GM19455 (cell line): ENCODE measurements at regions not wholly inside any gene's neighbourhood (a gene's known extent, or its start where the extent isn't known, plus 50 kb on each side); places are given as distances from the start of the nearest gene placed in this dataset.

Source experiments
- ATAC-seq: cut with Tn5 transposase; IDR thresholded peaks from one replicate; pipeline ENCODE4 v1.9.1; 2021; ENCODE audit not compliant: unreplicated experiment

DNA sequence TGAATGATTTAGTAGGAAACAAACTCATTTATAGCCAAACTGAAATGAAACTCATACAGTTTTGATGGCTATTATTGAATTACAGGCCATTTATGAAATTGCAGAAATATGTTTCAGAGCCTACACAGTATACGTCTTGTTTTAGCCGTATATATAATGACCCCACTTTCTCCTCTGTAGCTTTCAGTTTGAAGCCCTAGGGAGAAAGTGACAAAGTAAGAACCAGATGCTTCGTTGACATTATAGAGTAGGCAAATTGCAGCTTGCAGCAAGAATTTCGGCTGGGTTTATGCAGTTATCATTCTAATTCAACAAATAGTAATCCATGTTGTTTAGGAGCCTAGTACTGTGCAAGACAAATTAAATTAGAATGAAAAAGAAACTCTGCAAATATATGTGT, 836.3 kb upstream of the ADGRL4 start:
- no peak for ATAC-seq

DNA sequence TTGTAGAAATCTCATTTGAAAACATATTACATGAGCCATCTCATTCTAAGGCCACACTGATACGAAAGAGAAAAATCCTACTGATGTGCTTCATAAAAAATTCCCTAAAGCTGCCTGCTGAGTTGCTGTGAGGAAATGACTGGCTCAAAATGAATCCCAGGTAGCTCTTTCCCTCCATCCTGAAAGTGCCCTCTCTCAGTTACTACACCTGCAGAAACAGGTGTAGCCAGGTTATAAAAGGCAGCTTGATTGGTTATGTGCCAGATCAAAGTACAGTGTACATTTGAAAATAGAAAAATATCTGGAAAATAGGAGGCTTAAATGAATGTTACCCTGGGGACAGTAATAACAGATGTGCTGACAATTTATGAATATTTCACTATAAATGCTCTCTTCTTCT, 833.4 kb upstream of the ADGRL4 start:
- no peak for ATAC-seq

DNA sequence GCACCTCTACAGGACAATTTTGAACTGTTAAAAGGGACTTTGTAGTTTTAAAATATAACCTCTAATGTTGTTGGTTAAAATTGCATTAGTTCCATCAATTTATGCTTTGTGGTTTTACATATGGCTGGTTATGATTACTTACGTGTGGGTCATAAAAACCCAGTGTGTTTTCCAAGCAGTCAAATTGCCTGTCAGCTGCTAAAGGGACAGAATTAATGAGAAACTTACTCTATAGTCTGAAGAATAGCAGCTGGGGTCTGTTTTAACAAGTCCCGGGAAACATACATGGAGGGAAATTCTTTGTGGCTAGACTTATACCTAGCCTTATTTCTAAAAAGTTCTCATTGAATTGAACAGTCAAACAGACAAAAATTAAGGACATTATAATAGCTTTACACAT, 820.9 kb upstream of the ADGRL4 start:
- ATAC-seq: no peak

DNA sequence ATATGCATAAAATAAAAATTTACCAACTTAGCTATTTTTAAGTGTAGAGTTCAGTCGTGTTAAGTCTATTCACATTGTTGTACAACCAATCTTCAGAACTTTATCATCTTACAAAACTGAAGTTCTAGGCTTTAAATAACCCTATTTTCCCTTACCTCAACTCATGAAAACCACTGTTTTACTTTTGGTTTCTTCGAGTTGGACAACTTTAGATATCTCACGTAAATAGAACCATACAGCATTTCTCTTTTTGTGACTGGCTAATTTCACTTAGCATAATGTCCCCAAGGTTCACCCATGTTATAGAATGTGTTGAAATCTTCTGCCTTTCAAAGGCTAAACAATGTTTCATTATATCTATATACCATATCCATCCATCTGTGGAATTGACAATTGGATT, 819.0 kb upstream of the ADGRL4 start:
- ATAC-seq: no peak

DNA sequence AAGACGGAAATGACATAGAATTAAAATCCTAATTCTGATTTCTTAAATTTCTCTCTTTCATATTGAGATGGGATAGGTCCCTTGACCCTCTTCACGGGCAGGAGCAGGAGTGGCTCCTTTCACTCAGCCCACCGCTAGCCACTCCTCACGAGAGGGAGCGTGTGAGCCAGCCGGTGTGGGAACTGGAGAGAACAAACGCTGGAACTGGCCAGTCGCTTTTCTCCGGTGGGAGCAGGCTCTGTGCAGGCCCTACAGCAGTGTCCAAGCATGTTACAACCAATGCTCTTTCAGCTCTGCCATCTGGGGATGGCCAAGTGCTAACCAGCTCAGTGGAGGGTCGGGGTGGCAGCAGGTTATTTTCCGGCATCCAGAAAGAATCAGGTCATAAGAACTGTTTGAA, 815.5 kb upstream of the ADGRL4 start:
- ATAC-seq: no peak

DNA sequence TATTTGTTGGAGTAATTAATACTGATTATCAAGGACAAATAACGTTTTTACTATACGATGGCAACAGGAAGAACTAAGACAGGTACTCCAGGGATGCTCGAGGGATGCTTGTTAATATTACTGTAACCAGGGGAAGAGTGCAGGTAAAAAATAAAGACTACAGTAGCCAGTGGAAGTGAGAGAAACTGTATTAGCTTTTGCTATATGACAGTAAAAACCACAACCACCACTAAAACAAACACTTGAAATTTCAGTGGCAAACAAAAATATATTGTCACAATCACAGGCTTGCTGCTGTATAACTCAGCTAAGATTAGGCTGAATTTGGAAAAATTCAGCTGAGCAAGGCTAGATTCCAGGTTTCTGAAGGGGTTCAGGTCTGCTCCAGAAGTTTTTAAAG, 812.6 kb upstream of the ADGRL4 start:
- ATAC-seq: no peak

DNA sequence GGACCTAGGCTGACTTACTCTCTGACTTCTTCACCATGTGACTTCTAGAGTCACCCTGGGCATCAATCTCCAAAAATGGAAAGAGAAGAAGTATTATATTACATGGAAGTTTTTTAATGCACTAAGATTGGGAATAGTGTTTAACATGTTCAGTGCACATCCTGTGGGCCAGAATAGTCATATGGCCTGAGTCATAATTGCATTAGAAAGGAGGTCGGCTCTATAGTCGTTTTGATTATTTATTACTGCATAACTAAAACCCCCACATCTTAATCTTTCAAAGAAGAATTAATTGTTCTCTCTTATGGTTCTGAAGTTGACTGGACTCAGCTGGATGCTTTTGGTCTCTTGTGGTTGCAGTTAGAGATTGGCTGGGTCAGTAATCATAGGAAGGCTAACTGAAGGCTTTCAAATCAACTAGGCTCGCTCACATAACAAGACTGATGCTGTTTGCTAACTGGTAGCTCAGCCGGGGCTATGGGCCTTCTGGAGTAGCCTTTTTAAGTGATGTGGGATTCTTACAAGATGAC, 810.6 kb upstream of the ADGRL4 start:
- no peak for ATAC-seq

DNA sequence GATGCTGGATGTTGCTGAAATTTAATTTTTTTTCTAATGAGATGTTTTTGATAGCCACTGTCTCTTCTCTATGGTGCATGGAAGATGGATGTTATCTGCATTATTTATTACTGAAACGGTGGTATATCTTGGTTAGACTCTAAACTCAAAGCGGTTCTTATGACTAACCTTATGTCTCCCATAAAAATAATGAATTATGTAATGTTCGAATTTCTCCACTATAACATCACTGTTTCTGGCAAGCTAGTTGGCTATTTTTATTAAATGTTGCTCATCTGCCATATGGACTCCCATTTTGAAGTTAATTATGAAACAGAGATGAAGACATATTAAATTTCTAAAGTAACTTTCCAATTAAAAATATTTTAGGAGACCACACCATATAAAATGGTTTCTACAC, 808.6 kb upstream of the ADGRL4 start:
- no peak for ATAC-seq

DNA sequence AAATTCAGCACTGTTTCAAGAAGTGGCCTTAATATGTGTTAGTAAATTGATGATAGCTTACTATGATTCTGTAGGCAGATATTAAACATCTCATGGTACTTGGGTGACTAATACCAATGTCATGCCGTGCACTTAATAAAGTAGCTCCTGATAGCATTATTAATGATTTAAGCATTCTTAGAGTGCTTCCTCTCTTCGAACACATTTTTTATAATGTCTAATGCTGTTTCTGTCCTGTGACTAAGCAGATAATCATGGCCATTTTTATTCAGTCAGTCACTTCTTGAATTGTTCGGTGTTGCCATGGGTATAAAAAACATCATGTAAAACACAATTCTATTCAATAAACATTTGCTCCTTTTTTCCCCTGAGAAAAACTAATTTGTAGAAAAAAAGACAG, 804.6 kb upstream of the ADGRL4 start:
- no peak for ATAC-seq

DNA sequence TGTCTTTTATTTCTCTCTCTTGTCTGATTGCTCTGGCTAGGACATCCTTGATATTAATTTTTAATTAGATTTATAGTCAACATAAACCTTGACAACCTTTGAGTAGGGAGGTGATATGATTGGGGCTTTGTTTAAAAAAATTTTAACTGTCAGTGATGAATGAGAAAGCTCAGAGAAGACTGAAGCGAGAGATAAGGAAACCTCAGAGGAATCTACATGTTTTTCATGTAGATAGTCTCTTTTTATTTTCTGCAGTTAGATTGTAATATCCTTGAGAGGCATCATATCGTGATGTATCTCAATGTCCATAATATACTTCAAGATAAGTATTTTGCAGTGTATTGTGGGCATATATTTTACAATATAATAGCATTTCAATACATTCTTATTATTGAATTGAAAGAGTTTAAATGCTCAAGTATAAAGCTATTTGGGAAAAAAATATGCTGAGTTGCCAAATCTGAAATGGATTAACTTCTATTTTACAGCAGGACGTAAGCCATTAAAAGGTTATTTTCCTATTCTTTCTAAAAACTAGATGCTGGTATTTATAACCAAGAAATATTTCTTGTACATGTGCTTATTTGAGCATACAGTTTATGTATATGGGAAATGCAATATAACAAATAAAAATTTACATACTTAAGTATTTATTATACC, 802.4 kb upstream of the ADGRL4 start:
- ATAC-seq: no peak

DNA sequence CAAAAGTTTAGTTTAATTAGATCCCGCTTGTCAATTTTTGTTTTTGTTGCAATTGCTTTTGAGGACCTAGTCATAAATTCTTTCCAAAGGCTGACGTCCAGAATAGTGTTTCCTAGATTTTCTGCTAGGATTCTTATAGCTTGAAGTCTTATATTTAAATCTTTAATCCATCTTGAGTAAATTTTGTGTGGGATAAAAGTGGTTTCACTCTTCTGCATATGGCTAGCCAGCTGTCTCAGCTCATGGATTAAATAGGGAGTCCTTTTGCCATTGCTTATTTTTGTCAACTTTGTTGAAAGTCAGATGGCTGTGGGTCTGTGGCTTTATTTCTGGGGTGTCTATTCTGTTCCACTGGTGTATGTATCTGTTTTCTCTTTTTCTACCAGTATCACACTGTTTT, 801.3 kb upstream of the ADGRL4 start:
- ATAC-seq: no peak

DNA sequence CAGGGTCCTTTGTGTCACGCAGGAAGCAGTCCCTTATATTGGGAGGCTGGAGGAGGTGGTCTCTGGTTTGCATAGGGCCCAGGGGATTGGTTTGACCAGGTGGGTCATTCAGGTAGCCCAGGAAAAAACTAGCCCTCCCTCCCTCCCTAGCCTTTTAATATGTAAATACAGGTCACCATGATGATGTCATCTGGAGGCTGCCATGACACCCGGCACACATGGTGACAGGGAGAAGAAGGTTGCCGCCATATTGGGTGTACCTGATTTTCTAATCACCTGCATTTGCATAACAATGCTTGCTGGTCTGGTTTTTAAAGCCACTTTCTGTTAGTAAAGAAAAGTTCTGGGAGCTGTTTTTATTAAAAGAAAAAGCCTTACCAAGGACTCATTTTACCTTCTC, 791.0 kb upstream of the ADGRL4 start:
- no peak for ATAC-seq

DNA sequence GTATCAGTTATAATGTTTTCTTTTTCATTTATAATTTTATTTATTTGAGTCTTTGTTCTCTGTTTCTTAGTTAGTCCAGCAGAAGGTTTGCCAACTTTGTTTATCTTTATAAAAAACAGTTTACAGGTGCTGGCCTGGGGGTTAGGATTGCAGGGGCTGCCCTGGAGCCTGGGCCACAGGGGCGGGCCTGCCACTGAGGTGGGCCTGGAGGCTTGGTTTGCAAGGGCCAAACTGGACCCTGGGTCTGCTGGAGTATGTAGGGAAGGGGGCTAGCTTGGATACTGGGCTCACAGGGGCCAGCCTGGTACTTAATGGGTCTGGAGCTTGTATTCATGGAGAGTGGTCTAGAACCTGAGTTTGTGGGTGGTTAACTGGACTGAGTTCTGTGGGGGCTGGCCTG, 789.9 kb upstream of the ADGRL4 start:
- ATAC-seq: no peak

DNA sequence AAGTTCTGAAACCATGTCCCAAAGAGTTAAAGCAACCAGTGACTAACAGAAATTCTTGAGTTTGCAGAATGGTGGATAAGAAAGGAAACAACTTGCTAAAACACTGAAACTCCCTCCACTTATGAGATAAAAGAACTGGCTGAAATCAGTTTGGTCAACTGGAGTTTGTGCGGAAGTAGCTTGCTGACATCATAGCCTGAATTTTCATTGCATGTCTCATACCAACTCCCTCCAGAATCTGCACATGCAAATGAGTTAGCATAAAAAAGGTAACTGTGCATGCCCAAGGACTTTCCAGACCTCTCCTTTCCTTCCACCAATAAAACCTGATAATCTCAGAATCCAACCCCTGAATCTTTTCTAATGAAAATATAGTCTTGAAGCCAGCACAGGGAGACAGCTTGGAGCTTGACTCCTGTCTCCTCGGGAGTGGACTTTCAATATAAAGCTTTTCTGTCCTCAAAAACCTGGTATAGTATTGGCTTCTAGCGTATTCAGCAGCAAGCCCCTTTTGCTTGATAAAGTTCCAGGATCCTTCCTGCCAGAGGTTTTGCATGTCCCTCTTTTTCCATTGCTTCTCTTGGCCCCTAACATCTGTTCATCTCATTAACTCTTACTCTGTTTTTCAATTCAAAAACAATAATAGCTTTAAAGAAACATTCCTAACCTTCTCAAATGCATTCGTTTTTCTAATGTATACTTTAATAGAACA, 785.8 kb upstream of the ADGRL4 start:
- ATAC-seq: no peak

DNA sequence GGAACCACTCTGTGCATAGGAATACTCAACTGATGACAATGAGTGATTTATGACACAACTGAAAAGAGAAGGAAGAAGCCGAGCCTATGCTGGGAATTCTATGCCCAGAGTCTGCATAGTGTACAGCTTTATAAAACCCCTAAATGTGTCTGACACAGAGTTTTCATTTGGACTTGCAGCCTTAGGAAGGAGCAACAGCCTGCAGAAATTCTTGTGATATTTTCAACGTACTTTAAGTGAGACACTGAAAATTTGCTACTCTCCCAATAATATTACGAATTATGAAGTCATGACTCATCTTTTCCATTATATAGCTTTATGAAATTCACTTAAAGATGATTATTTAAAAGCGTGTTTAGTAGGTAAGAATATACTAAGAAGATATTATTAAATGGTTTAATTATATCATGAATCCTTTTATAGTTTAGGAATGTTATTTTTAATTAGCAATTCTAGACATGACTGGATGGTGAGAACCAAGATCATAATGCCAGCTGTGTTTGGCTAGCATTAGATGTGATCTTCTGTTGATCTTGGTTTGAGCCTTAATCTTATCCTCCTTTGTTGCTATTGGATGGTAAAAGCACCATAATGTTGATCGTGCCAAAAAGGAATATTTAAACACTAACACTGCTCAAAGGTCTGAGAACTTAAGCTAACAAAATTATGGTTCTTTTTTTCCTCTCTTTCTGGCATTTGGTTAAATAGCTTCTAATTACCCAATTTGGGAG, 785.1 kb upstream of the ADGRL4 start:
- ATAC-seq: no peak

DNA sequence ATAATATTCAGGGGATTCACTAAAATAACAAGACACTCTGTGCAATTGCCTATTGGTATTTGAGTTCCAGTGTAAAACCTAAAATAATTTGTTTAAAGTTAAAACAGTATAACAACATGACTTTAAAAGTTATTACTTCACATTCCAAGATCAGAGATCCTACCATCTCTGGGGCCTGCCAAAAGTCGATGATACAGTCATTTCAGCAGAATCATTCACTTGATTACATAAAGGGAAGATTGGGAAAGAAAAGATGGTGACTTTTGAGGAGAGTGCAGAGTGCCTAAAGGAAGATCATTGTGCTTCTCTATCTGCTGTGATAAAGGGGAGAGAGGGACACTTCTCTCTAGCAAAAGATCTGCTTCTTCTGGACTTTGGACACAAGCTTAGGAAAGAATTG, 784.4 kb upstream of the ADGRL4 start:
- no peak for ATAC-seq

DNA sequence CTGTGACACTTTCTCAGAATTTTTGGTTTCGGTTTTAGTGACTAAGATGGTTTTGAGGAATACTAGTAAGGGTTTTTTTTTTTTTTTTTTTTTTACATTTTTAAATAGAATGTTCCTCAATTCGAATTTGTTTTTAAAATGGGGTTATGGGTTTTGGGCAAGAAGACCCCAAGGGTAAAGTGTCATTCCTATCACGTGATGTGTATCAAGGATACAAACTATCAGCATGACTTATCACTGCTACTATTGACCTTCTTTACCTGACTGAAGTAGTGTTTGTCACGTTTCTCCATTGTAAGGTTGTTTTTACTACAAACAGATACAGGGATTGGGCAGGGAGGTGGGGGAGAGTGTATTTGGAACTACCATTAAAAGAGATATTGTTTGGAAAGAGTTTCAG, 781.1 kb upstream of the ADGRL4 start:
- no peak for ATAC-seq

DNA sequence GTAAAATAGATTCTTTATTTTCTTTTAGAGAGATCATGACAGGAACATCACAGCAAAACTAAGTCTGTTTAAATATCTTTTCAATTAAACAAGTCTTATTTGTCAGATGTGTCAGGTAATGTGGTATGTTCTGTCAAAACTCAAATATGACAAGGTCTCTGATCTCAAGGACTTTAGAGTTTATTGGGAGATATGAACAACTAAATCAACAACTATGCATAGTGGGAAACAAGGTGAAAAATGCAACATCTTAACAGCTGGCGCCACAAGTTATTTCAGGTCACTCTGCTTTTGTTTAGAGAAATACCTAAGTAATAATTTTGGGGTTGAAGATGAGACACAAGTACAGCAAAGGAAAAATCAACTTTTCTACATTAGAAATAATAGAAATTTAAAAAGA, 779.4 kb upstream of the ADGRL4 start:
- ATAC-seq: no peak

DNA sequence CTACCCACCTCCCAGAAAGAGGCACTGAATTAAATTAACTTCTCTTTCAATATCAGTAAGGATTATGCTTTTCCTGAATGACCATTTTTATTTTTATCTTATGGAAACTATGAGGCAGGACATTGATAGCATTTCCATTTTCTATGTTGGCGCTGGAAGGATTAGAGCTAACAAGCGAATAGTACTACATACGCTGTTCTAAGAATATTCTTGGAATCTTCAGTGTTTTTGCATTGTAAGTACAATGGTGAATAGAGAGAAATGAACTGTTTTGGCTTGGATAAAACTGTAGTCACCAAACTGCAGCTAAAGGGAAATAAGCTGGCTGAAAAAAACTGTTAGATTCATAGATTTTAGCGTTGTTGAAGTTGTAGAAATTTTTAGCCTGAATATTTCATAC, 779.0 kb upstream of the ADGRL4 start:
- ATAC-seq: no peak

DNA sequence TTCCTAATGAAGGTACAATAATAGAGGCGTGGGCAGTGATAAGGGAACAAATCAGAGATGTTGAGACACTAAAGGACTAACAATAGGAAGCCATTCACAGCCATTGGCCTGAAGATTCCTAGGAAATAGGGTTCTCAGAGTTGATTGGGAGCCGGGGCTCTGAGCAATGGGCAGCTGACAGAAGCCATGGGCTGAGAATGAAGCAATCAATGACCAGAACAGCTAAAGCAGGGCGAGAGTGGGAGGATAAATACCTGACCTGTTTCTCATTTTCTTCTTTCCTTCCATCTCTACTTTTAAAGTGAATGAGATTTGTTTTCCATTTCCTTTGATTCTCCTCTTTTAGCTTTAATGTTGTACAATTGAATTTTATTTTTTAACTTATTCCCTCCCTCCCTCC, 774.7 kb upstream of the ADGRL4 start:
- ATAC-seq: no peak

DNA sequence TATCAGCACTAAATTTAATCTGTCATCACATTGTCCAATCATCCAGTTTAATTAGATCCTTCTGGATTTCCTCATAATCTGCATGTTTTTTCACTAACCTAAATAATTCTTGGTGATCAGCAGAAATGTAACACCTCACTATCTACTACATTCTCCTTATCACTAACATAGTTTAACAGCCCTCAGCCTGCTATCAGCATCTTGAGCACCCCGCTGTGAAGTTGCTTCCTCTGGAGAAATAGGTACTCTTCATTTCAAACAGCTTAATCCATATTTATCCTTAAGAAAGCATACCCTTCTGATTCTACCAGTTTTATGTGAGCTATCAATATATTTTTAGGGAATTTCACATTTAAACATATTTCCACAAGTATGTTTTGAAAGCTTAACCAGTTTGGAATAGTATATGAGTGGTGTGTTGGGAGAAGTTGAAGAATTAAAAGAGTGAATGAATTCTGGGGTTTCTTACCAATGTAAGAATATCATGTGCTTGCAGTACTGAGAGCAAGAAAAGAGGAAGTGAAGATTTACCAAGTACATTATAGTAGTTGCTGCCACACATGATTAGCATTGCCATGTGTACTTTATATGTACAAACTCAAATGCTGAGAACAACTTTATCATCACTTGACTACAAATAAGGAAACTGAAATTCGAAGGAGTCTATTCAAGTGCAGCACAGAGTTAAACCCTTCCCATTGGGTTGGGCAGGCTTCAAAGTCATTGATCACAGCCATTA, 771.1 kb upstream of the ADGRL4 start:
- ATAC-seq: peak; percentile 99
